Fibroblast of the aortic adventitia (primary cell): ENCODE measurements at regions not wholly inside any gene's neighbourhood (a gene's known extent, or its start where the extent isn't known, plus 50 kb on each side); places are given as distances from the start of the nearest gene placed in this dataset.

Source experiments
- DNase-seq: peaks from one replicate; pipeline ENCODE4 v3.0.0-alpha.2; 2010; ENCODE audit warnings: low read depth
- H3K4me3 ChIP-seq: 2 replicates; pipeline ENCODE4 v1.5.1; 2011; ENCODE audit warnings: low read depth, mild to moderate bottlenecking, control low read depth, low read length, moderate library complexity
- CTCF ChIP-seq: IDR thresholded peaks from 2 replicates; pipeline ENCODE4 v1.5.1; 2011; ENCODE audit warnings: mild to moderate bottlenecking, low read length, control low read depth, inconsistent platforms; ENCODE audit not compliant: insufficient read depth

GRCh38 chr7:155959894-155960293, 147.6 kb upstream of the SHH start:
- no peak for TF ChIP-seq CTCF
- no peak for DNase-seq
- H3K4me3 ChIP-seq = no peak overlapping the region

- no peak overlapping the region for H3K4me3 ChIP-seq
- TF ChIP-seq CTCF = no peak
- DNase-seq = no peak
Observed at GRCh38 chr7:155956977-155957376, 144.7 kb upstream of the SHH start.

- DNase-seq = no peak
- TF ChIP-seq CTCF = no peak
- no peak overlapping the region for H3K4me3 ChIP-seq
Observed at GRCh38 chr7:155955367-155955635, 143.0 kb upstream of the SHH start.

- no peak for DNase-seq
- no peak overlapping the region for H3K4me3 ChIP-seq
Observed at GRCh38 chr7:155954550-155955366, 142.5 kb upstream of the SHH start.

GRCh38 chr7:155953781-155954549, 141.7 kb upstream of the SHH start:
- no peak for TF ChIP-seq CTCF
- no peak overlapping the region for H3K4me3 ChIP-seq
- DNase-seq = no peak

More at GRCh38 chr7:155954550-155955366, 142.5 kb upstream of the SHH start:
- TF ChIP-seq CTCF = no peak

- H3K4me3 ChIP-seq = no peak overlapping the region
- DNase-seq = no peak
- TF ChIP-seq CTCF = no peak
Observed at GRCh38 chr7:155953501-155953778, 141.2 kb upstream of the SHH start.
